H1 (cell line): ENCODE measurements at regions not wholly inside any gene's neighbourhood (a gene's known extent, or its start where the extent isn't known, plus 50 kb on each side); places are given as distances from the start of the nearest gene placed in this dataset.

ENCODE experiments used
- CTCF ChIA-PET: fragments of 300-600 bp; sonication (Branson Sonifier 250); formaldehyde crosslinking; loops from one replicate; lab custom pipeline; 2021; ENCODE audit not compliant: partially characterized antibody; lab: Charles Lee
- POLR2A ChIA-PET: fragments of 300-600 bp; sonication (Branson Sonifier 250); formaldehyde crosslinking; loops from one replicate; lab custom pipeline; 2021; ENCODE audit warnings: inconsistent platforms; ENCODE audit not compliant: partially characterized antibody; lab: Charles Lee
- DNase-seq, 2 experiments: peaks; one replicate each; pipeline versions ENCODE4 v3.0.0 to v3.0.0-alpha.2; 2010 to 2022; ENCODE audit warnings: low spot score in 2 of 2, low read depth in 1 of 2, mixed read lengths in 1 of 2
- FAIRE-seq: peaks from 2 replicates; lab custom pipeline; 2011; peaks lifted over from hg19 to GRCh38; lab: Jason Lieb, UNC
- H2AFZ ChIP-seq: 2 replicates; pipeline ENCODE4 v1.8.1; 2012; ENCODE audit warnings: low read length, inconsistent platforms
- H2AK5ac ChIP-seq: 2 replicates; pipeline ENCODE4 v1.6.1; 2013; ENCODE audit warnings: low read depth, low read length
- H2BK120ac ChIP-seq: replicated peaks from 2 replicates; pipeline ENCODE3; 2013; ENCODE audit warnings: low read depth, low read length, inconsistent platforms
- H2BK12ac ChIP-seq: 2 replicates; pipeline ENCODE4 v1.6.1; 2013; ENCODE audit warnings: low read depth, low read length
- H2BK15ac ChIP-seq: 2 replicates; pipeline ENCODE4 v1.6.1; 2013; ENCODE audit warnings: low read length
- H2BK20ac ChIP-seq: 2 replicates; pipeline ENCODE4 v1.6.1; 2013; ENCODE audit warnings: low read length
- H2BK5ac ChIP-seq: 2 replicates; pipeline ENCODE4 v1.6.1; 2013; ENCODE audit warnings: low read depth, low read length
- H3K14ac ChIP-seq: 2 replicates; pipeline ENCODE4 v1.6.1; 2013; ENCODE audit warnings: inconsistent platforms; ENCODE audit not compliant: insufficient read length
- H3K18ac ChIP-seq: 2 replicates; pipeline ENCODE4 v1.6.1; 2013; ENCODE audit warnings: low read length; ENCODE audit errors: extremely low read depth
- H3K23ac ChIP-seq: 2 replicates; pipeline ENCODE4 v1.6.1; 2013; ENCODE audit warnings: inconsistent platforms; ENCODE audit not compliant: insufficient read length
- H3K23me2 ChIP-seq: 2 replicates; pipeline ENCODE4 v1.6.1; 2013; ENCODE audit warnings: low read depth, low read length
- H3K27ac ChIP-seq: 2 replicates; pipeline ENCODE4 v1.6.1; 2011; ENCODE audit warnings: low read depth, low read length, inconsistent platforms
- H3K27me3 ChIP-seq, 4 experiments: replicated peaks in 1 of 4; 1 replicate in 1 of 4; 2 replicates in 3 of 4; pipeline versions ENCODE4 v1.6.1 to v1.8.1; 2011 to 2013; ENCODE audit warnings: low read length in 3 of 4, mild to moderate bottlenecking in 3 of 4, inconsistent platforms in 2 of 4, mixed read lengths in 2 of 4, moderate library complexity in 1 of 4; ENCODE audit not compliant: control insufficient read depth in 3 of 4, insufficient read depth in 3 of 4; ENCODE audit errors: extremely low read depth in 1 of 4
- H3K36me3 ChIP-seq, 4 experiments: 2 replicates each; pipeline versions ENCODE4 v1.6.1 to v1.8.1; 2011 to 2013; ENCODE audit warnings: mild to moderate bottlenecking in 4 of 4, low read length in 3 of 4, moderate library complexity in 2 of 4, control low read depth in 1 of 4, inconsistent platforms in 1 of 4; ENCODE audit not compliant: insufficient read depth in 4 of 4, control insufficient read depth in 2 of 4
- H3K4ac ChIP-seq: replicated peaks from 2 replicates; pipeline ENCODE3; 2013; ENCODE audit warnings: low read length, low read depth, mixed read lengths, inconsistent platforms; ENCODE audit not compliant: insufficient read length
- H3K4me1 ChIP-seq, 4 experiments: replicated peaks in 1 of 4; 1 replicate in 1 of 4; 2 replicates in 3 of 4; pipeline versions ENCODE4 v1.6.1 to v1.8.1; 2011 to 2013; ENCODE audit warnings: low read length in 3 of 4, inconsistent platforms in 2 of 4, mixed read lengths in 1 of 4; ENCODE audit not compliant: insufficient read depth in 4 of 4, control insufficient read depth in 3 of 4
- H3K4me2 ChIP-seq, 2 experiments: 2 replicates each; pipeline versions ENCODE4 v1.6.1 to v1.8.1; 2011 to 2013; ENCODE audit warnings: low read depth in 2 of 2, low read length in 2 of 2, control low read depth in 1 of 2, inconsistent platforms in 1 of 2, mild to moderate bottlenecking in 1 of 2; ENCODE audit not compliant: insufficient read depth in 1 of 2
- H3K4me3 ChIP-seq, 4 experiments: fragments of 200-600, 300-600 bp in 1 of 4; sonication (generic), shearing (Covaris generic), sonication (Bioruptor Twin) in 1 of 4; 2 replicates each; pipeline versions ENCODE4 v1.5.1 to v1.8.1; 2011 to 2016; ENCODE audit warnings: low read length in 4 of 4, low read depth in 3 of 4, control low read depth in 2 of 4, inconsistent platforms in 2 of 4, mild to moderate bottlenecking in 2 of 4, mixed read lengths in 1 of 4, moderate library complexity in 1 of 4; ENCODE audit not compliant: insufficient read depth in 2 of 4; ENCODE audit errors: extremely low read depth in 1 of 4
- H3K56ac ChIP-seq: replicated peaks from 2 replicates; pipeline ENCODE3; 2013; ENCODE audit warnings: low read depth, mild to moderate bottlenecking, mixed read lengths, low read length, inconsistent platforms; ENCODE audit not compliant: insufficient read length
- H3K79me1 ChIP-seq: 2 replicates; pipeline ENCODE4 v1.6.1; 2013; ENCODE audit warnings: low read depth, low read length, control low read depth
- H3K79me2 ChIP-seq, 2 experiments: 2 replicates each; pipeline versions ENCODE4 v1.6.1 to v1.8.1; 2012 to 2013; ENCODE audit warnings: low read length in 2 of 2, mild to moderate bottlenecking in 2 of 2, inconsistent platforms in 1 of 2; ENCODE audit not compliant: insufficient read depth in 2 of 2, control insufficient read depth in 1 of 2
- H3K9ac ChIP-seq, 4 experiments: replicated peaks in 1 of 4; 1 replicate in 1 of 4; 2 replicates in 3 of 4; pipeline versions ENCODE4 v1.6.1 to v1.8.1; 2011 to 2013; ENCODE audit warnings: low read depth in 3 of 4, low read length in 3 of 4, control low read depth in 2 of 4, mild to moderate bottlenecking in 2 of 4, moderate library complexity in 2 of 4, inconsistent platforms in 1 of 4; ENCODE audit errors: extremely low read depth in 1 of 4
- H3K9me3 ChIP-seq, 2 experiments: 2 replicates each; pipeline versions ENCODE4 v1.6.1 to v1.8.1; 2012 to 2013; ENCODE audit warnings: mild to moderate bottlenecking in 2 of 2, moderate library complexity in 2 of 2, control low read depth in 1 of 2, inconsistent platforms in 1 of 2, low read depth in 1 of 2, low read length in 1 of 2, mixed read lengths in 1 of 2; ENCODE audit not compliant: insufficient read depth in 2 of 2
- H4K20me1 ChIP-seq, 2 experiments: replicated peaks in 1 of 2; 2 replicates each; pipeline versions ENCODE3 to v1.8.1; 2011 to 2013; ENCODE audit warnings: inconsistent platforms in 2 of 2, low read length in 2 of 2, mild to moderate bottlenecking in 1 of 2; ENCODE audit not compliant: insufficient read depth in 2 of 2, control insufficient read depth in 1 of 2
- H4K5ac ChIP-seq: 2 replicates; pipeline ENCODE4 v1.6.1; 2013; ENCODE audit warnings: low read length, low read depth, mixed read lengths, inconsistent platforms; ENCODE audit not compliant: insufficient read length
- H4K8ac ChIP-seq: 2 replicates; pipeline ENCODE4 v1.8.0; 2013; ENCODE audit warnings: mild to moderate bottlenecking, moderate library complexity, low read length, inconsistent platforms; ENCODE audit not compliant: insufficient read depth; ENCODE audit errors: extremely low read depth
- H4K91ac ChIP-seq: replicated peaks from 2 replicates; pipeline ENCODE3; 2013; ENCODE audit warnings: low read length, mixed read lengths, inconsistent platforms; ENCODE audit not compliant: insufficient read length
- BRCA1 ChIP-seq: IDR thresholded peaks from 2 replicates; pipeline ENCODE4 v1.6.1; 2012; ENCODE audit warnings: low read depth, low read length, improper control_type of control experiment
- CTCF ChIP-seq, 3 experiments: IDR thresholded peaks; 1 replicate in 2 of 3; 2 replicates in 1 of 3; pipeline versions ENCODE4 v1.5.1 to v1.6.1; 2011; ENCODE audit warnings: low read length in 3 of 3, mild to moderate bottlenecking in 3 of 3, inconsistent platforms in 2 of 3, low read depth in 1 of 3, moderate library complexity in 1 of 3; ENCODE audit not compliant: insufficient read depth in 1 of 3; ENCODE audit errors: control extremely low read depth in 1 of 3
- GABPA ChIP-seq: IDR thresholded peaks from 2 replicates; pipeline ENCODE4 v1.6.1; 2011; ENCODE audit warnings: mild to moderate bottlenecking, low read length, moderate library complexity, borderline replicate concordance; ENCODE audit not compliant: insufficient read depth
- JUND ChIP-seq: IDR thresholded peaks from 2 replicates; pipeline ENCODE4 v1.6.1; 2011; ENCODE audit warnings: mild to moderate bottlenecking, improper control_type of control experiment, low read length
- KDM1A ChIP-seq: fragments of 200-600, 300-600 bp; sonication (generic); IDR thresholded peaks from 2 replicates; pipeline ENCODE4 v1.7.1; 2016; ENCODE audit warnings: mild to moderate bottlenecking, low read length, borderline replicate concordance
- MAFK ChIP-seq: IDR thresholded peaks from 2 replicates; pipeline ENCODE4 v1.6.1; 2012; ENCODE audit warnings: low read depth, mild to moderate bottlenecking, improper control_type of control experiment, low read length
- MAX ChIP-seq: IDR thresholded peaks from 2 replicates; pipeline ENCODE4 v1.6.1; 2012; ENCODE audit warnings: inconsistent platforms
- RFX5 ChIP-seq: IDR thresholded peaks from 2 replicates; pipeline ENCODE4 v1.6.1; 2011; ENCODE audit warnings: low read depth, low read length, improper control_type of control experiment, borderline replicate concordance
- SP1 ChIP-seq: IDR thresholded peaks from 2 replicates; pipeline ENCODE4 v1.6.1; 2011; ENCODE audit warnings: low read depth, low read length
- TAF7 ChIP-seq: optimal IDR thresholded peaks from 2 replicates; pipeline ENCODE3; 2011; ENCODE audit warnings: low read depth, mild to moderate bottlenecking, inconsistent platforms, low read length, moderate library complexity, borderline replicate concordance
- TCF12 ChIP-seq: IDR thresholded peaks from 2 replicates; pipeline ENCODE4 v1.6.1; 2011; ENCODE audit warnings: low read depth, mild to moderate bottlenecking, low read length
- TEAD4 ChIP-seq: IDR thresholded peaks from 2 replicates; pipeline ENCODE4 v1.6.1; 2012; ENCODE audit warnings: low read depth, low read length, inconsistent platforms, mixed read lengths
- WGBS, 2 experiments: shearing (Covaris generic) in 1 of 2; methylation state at CpG; one replicate each; pipeline versions ENCODE4 v1.1.6 to v1.1.7; 2013 to 2015; ENCODE audit warnings: low lambda C conversion rate in 2 of 2, mixed read lengths in 2 of 2, inconsistent platforms in 1 of 2, low coverage in 1 of 2, missing lambda C conversion rate in 1 of 2; ENCODE audit not compliant: insufficient replicate concordance in 2 of 2, insufficient coverage in 1 of 2, insufficient read length in 1 of 2; ENCODE audit errors: extremely low coverage in 1 of 2, missing lambda C conversion rate in 1 of 2; 5-methylcytosine and 5-hydroxymethylcytosine counted together

GRCh38 chr4:178595500-178596138, 1153.4 kb upstream of the AGA start:
- no peak overlapping the region for H2BK12ac ChIP-seq
- H3K9me3 ChIP-seq, result no peaks in the 10 kb centered on the region
- H3K23ac ChIP-seq, result no peak overlapping the region
- H4K20me1 ChIP-seq, result no peaks in the 10 kb centered on the region
- H3K56ac ChIP-seq, result no peak overlapping the region
- H2BK120ac ChIP-seq, result no peak overlapping the region
- H3K4me1 ChIP-seq, result no peaks in the 10 kb centered on the region
- no peak overlapping the region for H2BK15ac ChIP-seq
- FAIRE-seq (no peak), DNase-seq (no peak)
- no peak overlapping the region for H2BK5ac ChIP-seq
- 74% methylated on average over 6 of the region's 6 CpGs; no CpG with 5 or more reads in 1 of the 2 experiments for WGBS, 2 experiments
- H3K18ac ChIP-seq, result no peak overlapping the region
- H3K27ac ChIP-seq, result no peak overlapping the region
- H4K5ac ChIP-seq, result no peak overlapping the region
- H3K23me2 ChIP-seq, result no peaks in the 10 kb centered on the region
- no peak overlapping the region for H2AFZ ChIP-seq
- ChIA-PET POLR2A (no interaction called here), CTCF (interaction anchor here (0.8 kb wide), 2 partner anchors 232 to 631 kb away, joined by 3 read pairs; no protein-coding TSS in a partner anchor)
- H3K36me3 ChIP-seq, result no peaks in the 10 kb centered on the region
- H2BK20ac ChIP-seq, result no peak overlapping the region
- no peak overlapping the region for H4K91ac ChIP-seq
- H4K8ac ChIP-seq, result no peak overlapping the region
- no peak overlapping the region for H3K4me2 ChIP-seq
- no peak overlapping the region for H2AK5ac ChIP-seq
- no peaks in the 10 kb centered on the region for H3K79me2 ChIP-seq
- H3K9ac ChIP-seq, result no peak overlapping the region
- no peak overlapping the region for H3K4ac ChIP-seq
- no peak overlapping the region for H3K4me3 ChIP-seq
- H3K27me3 ChIP-seq, result peaks cover 0 to 1% (median 0%) of the 10 kb centered on the region in 4 experiments; a peak in 1 of 7 replicates
- H3K79me1 ChIP-seq, result no peaks in the 10 kb centered on the region
- no peak overlapping the region for H3K14ac ChIP-seq
- TF ChIP-seq TCF12 (no peak), GABPA (no peak), MAX (no peak), MAFK (no peak), SP1 (no peak), TEAD4 (no peak), JUND (no peak), KDM1A (no peak), CTCF (IDR thresholded peaks at IDR 0.05; ENCODE audit: control extremely low read depth in 1 of 3, insufficient read depth in 1 of 3, low read depth in 1 of 3, low read length in 3 of 3) (no peak), BRCA1 (no peak), RFX5 (no peak), TAF7 (no peak)
